AG09309 (cell line): ENCODE measurements at regions not wholly inside any gene's neighbourhood (a gene's known extent, or its start where the extent isn't known, plus 50 kb on each side); places are given as distances from the start of the nearest gene placed in this dataset.

ENCODE experiments used
- DNase-seq: peaks from one replicate; pipeline ENCODE4 v3.0.0-alpha.2; 2010; ENCODE audit warnings: low read depth
- H3K4me3 ChIP-seq: 2 replicates; pipeline ENCODE4 v1.5.1; 2011; ENCODE audit warnings: mild to moderate bottlenecking, low read depth, low read length, moderate library complexity; ENCODE audit not compliant: control insufficient read depth
- CTCF ChIP-seq: IDR thresholded peaks from 2 replicates; pipeline ENCODE4 v1.5.1; 2011; ENCODE audit warnings: mild to moderate bottlenecking, low read depth, low read length, inconsistent platforms; ENCODE audit not compliant: insufficient read depth, control insufficient read depth; ENCODE audit errors: missing control alignments

- H3K4me3 ChIP-seq, result no peak overlapping the region
- no peak for TF ChIP-seq CTCF
- no peak for DNase-seq
Observed at GRCh38 chr14:43480976-43481375, 1026.1 kb downstream of the FSCB start.

- DNase-seq, result no peak
- TF ChIP-seq CTCF, result no peak
- H3K4me3 ChIP-seq, result no peak overlapping the region
Observed at GRCh38 chr14:43479596-43480195, 1027.4 kb downstream of the FSCB start.

DNA sequence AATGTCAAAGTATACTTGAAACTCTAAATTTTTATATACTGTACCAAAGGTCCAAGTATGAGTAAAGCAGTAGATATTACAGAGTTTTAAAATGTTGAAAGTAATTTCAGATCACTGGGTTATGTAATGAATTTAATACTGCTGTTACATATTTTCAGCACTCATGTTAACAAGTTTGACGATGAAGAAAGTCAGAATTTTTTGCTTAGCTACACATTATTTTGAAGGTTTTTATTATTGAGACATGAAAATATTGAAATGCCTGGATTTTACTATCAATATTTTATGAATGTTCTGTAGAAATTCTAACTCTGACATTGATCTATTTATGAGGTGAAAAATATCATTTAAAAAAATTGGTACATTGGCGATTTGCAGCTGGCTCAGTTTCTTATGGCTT lies 1030.3 kb downstream of the FSCB start:
- TF ChIP-seq CTCF, result no peak
- H3K4me3 ChIP-seq, result no peak overlapping the region
- no peak for DNase-seq

- no peak for DNase-seq
- no peak for TF ChIP-seq CTCF
Observed at GRCh38 chr14:43475757-43476156, 1031.3 kb downstream of the FSCB start.

GRCh38 chr14:43471595-43471994 lies 1035.5 kb downstream of the FSCB start:
- no peak overlapping the region for H3K4me3 ChIP-seq
- TF ChIP-seq CTCF, result no peak
- DNase-seq, result no peak

More at GRCh38 chr14:43475757-43476156, 1031.3 kb downstream of the FSCB start:
- H3K4me3 ChIP-seq, result no peak overlapping the region

- TF ChIP-seq CTCF, result no peak
- no peak overlapping the region for H3K4me3 ChIP-seq
- DNase-seq, result no peak
Observed at GRCh38 chr14:43464968-43465367, 1042.1 kb downstream of the FSCB start.

GRCh38 chr14:43449291-43449690 lies 1057.8 kb downstream of the FSCB start:
- TF ChIP-seq CTCF, result no peak
- H3K4me3 ChIP-seq, result no peak overlapping the region
- no peak for DNase-seq
